Naive thymus-derived CD4-positive, alpha-beta T cell (primary cell): ENCODE measurements at regions not wholly inside any gene's neighbourhood (a gene's known extent, or its start where the extent isn't known, plus 50 kb on each side); places are given as distances from the start of the nearest gene placed in this dataset.

Experiments used
- ATAC-seq: fragments of 150-1000 bp; cut with Tn5 transposase; 2 replicates; pipeline ENCODE4 v1.10.0; 2021; ENCODE audit warnings: mild to moderate bottlenecking, moderate library complexity
- CTCF ChIA-PET: fragments of 350-600 bp; sonication (Branson Sonifier 250); formaldehyde crosslinking; loops from one replicate; lab custom pipeline; 2021; ENCODE audit warnings: antibody characterized with exemption; lab: Charles Lee
- POLR2A ChIA-PET: fragments of 350-600 bp; sonication (Branson Sonifier 250); formaldehyde crosslinking; loops from one replicate; lab custom pipeline; 2021; ENCODE audit warnings: antibody characterized with exemption, inconsistent platforms; lab: Charles Lee
- DNase-seq, 9 donors: peaks; one replicate each; pipeline versions ENCODE4 v3.0.0 to v3.0.0-alpha.2; 2020 to 2022; ENCODE audit warnings: mixed read lengths in 1 of 9
- H3K27ac ChIP-seq: one replicate; pipeline ENCODE4 v1.7.0; 2013; ENCODE audit warnings: mild to moderate bottlenecking, low read depth, low read length, moderate library complexity
- H3K27me3 ChIP-seq, 2 donors: one replicate each; pipeline ENCODE4 v1.7.0; 2013; ENCODE audit warnings: low read length in 2 of 2, mild to moderate bottlenecking in 2 of 2, moderate library complexity in 2 of 2; ENCODE audit not compliant: control insufficient read depth in 2 of 2, insufficient read depth in 2 of 2
- H3K36me3 ChIP-seq, 3 experiments: 1 replicate in 2 of 3; 2 replicates in 1 of 3; pipeline ENCODE4 v1.7.0; 2013; ENCODE audit warnings: low read length in 3 of 3, mild to moderate bottlenecking in 3 of 3, moderate library complexity in 1 of 3; ENCODE audit not compliant: insufficient read depth in 3 of 3, control insufficient read depth in 2 of 3
- H3K4me1 ChIP-seq, 2 donors: one replicate each; pipeline ENCODE4 v1.7.0; 2013; ENCODE audit warnings: low read length in 2 of 2, mild to moderate bottlenecking in 2 of 2, moderate library complexity in 1 of 2; ENCODE audit not compliant: control insufficient read depth in 2 of 2, insufficient read depth in 2 of 2
- H3K4me3 ChIP-seq: 2 replicates; pipeline ENCODE4 v1.7.0; 2013; ENCODE audit warnings: mild to moderate bottlenecking, low read length
- H3K9me3 ChIP-seq, 3 experiments: 1 replicate in 2 of 3; 2 replicates in 1 of 3; pipeline ENCODE4 v1.7.0; 2013; ENCODE audit warnings: low read length in 3 of 3; ENCODE audit not compliant: control insufficient read depth in 2 of 3
- H3K27ac Mint-ChIP-seq, 9 donors: one replicate each; pipeline ENCODE4 v1.8.0; 2020 to 2022; ENCODE audit warnings: mixed read lengths in 9 of 9, mild to moderate bottlenecking in 8 of 9, moderate library complexity in 5 of 9, inconsistent platforms in 2 of 9
- H3K27me3 Mint-ChIP-seq, 5 donors: one replicate each; pipeline ENCODE4 v1.8.0; 2021 to 2022; ENCODE audit warnings: mixed read lengths in 5 of 5, mild to moderate bottlenecking in 1 of 5
- H3K36me3 Mint-ChIP-seq, 5 donors: one replicate each; pipeline ENCODE4 v1.8.0; 2020 to 2022; ENCODE audit warnings: mixed read lengths in 5 of 5, mild to moderate bottlenecking in 3 of 5, inconsistent platforms in 1 of 5
- H3K4me1 Mint-ChIP-seq, 7 donors: one replicate each; pipeline ENCODE4 v1.8.0; 2020 to 2022; ENCODE audit warnings: mixed read lengths in 7 of 7, mild to moderate bottlenecking in 3 of 7, inconsistent platforms in 1 of 7
- H3K4me3 Mint-ChIP-seq, 10 donors: one replicate each; pipeline ENCODE4 v1.8.0; 2020 to 2022; ENCODE audit warnings: mild to moderate bottlenecking in 10 of 10, mixed read lengths in 10 of 10, moderate library complexity in 6 of 10, inconsistent platforms in 2 of 10
- H3K9me3 Mint-ChIP-seq, 11 donors: one replicate each; pipeline ENCODE4 v1.8.0; 2020 to 2022; ENCODE audit warnings: mixed read lengths in 11 of 11, mild to moderate bottlenecking in 4 of 11, inconsistent platforms in 1 of 11, moderate library complexity in 1 of 11
- intact Hi-C, 2 donors: fragments of 100-400 bp; cut with micrococcal nuclease; formaldehyde crosslinking; loops; one replicate each; pipeline ENCODE4 v1.15.1; 2023

DNA sequence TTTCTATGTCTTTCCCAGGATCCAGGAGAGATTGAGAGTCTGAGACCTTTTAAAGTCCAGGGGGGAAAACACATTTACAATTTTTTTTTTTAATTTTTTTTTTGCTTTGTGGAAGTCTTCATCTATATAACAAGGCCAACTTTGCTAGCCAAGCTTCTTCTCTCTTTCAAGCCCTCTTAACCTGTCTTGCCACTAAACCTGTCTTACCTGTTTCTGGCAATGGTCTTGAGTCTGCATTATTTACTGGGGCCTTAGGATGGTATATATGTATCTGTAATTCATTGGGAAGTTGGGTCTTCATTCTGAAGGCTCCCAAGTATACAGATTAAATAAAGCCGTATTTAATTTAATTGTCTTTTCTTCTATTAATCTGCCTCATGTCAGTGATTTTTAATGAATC, 750.9 kb upstream of the B3GALT2 start:
- H3K27ac Mint-ChIP-seq: no peak overlapping the region
- no peak for DNase-seq
- ATAC-seq: no peak
- H3K36me3 Mint-ChIP-seq: peaks cover 0 to 4% (median 0%) of the 10 kb centered on the region in 5 donors
- Histone ChIP-seq H3K4me1 (no peaks in the 10 kb centered on the region), H3K36me3 (no peaks in the 10 kb centered on the region), H3K27ac (no peak overlapping the region), H3K9me3 (no peaks in the 10 kb centered on the region), H3K27me3 (no peaks in the 10 kb centered on the region), H3K4me3 (no peak overlapping the region)
- POLR2A ChIA-PET: no interaction called here
- H3K4me3 Mint-ChIP-seq: no peak overlapping the region
- peaks cover 0 to 6% (median 0%) of the 10 kb centered on the region in 7 donors for H3K4me1 Mint-ChIP-seq
- H3K27me3 Mint-ChIP-seq: no peaks in the 10 kb centered on the region
- H3K9me3 Mint-ChIP-seq: peaks cover 0 to 2% (median 0%) of the 10 kb centered on the region in 11 donors
- intact Hi-C loops: no loop called here
- CTCF ChIA-PET: no interaction called here

DNA sequence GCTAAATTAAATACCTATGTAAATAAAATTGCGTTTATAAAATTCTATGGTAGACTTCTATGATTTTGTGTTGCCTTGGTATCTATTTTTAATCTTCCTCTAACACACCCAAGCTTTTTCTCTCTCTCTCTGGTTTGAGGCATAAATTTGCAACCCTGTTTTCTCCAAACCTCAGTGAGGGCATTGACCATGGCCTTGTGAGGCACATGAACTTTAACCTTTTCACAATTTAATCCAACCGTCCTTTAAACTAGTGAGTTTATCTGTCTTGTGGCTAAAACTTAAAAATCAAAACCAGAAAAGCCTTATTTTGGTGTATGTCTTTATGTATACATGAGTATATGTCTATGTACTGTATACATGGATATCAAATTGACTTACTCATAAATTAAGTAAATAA, 746.6 kb upstream of the B3GALT2 start:
- Histone ChIP-seq H3K36me3 (no peaks in the 10 kb centered on the region), H3K4me3 (no peak overlapping the region), H3K27ac (no peak overlapping the region), H3K4me1 (no peaks in the 10 kb centered on the region), H3K9me3 (no peaks in the 10 kb centered on the region), H3K27me3 (no peaks in the 10 kb centered on the region)
- ChIA-PET POLR2A (no interaction called here), CTCF (no interaction called here)
- ATAC-seq: no peak
- Mint-ChIP-seq H3K27ac (no peak overlapping the region), H3K36me3 (no peaks in the 10 kb centered on the region), H3K9me3 (peaks cover 0 to 7% (median 3%) of the 10 kb centered on the region in 11 donors), H3K4me3 (no peak overlapping the region), H3K4me1 (peaks cover 0 to 11% (median 4%) of the 10 kb centered on the region in 7 donors), H3K27me3 (no peaks in the 10 kb centered on the region)
- intact Hi-C loops: no loop called here
- no peak for DNase-seq

DNA sequence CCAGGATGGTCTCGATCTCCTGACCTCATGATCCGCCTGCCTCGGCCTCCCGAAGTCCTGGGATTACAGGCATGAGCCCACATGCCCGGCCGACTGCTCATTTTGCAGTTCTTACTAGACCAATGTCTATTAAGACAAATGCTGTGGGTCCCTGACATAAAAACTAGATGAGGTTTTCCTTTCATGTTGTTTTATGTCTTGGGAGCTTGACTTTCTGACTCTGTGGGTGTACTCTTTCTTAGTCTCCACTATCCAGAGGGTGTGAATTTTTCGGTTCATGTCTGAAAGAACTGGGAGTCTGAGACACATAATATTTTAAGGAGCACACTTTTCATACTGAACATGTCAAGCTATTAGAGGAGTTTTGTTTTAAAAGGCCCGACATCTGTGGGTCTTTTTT, 744.9 kb upstream of the B3GALT2 start:
- ChIA-PET CTCF (no interaction called here), POLR2A (no interaction called here)
- H3K27me3 ChIP-seq: no peaks in the 10 kb centered on the region
- Mint-ChIP-seq H3K27me3 (no peaks in the 10 kb centered on the region), H3K4me3 (no peak overlapping the region), H3K9me3 (peaks cover 0 to 21% (median 5%) of the 10 kb centered on the region in 11 donors), H3K27ac (no peak overlapping the region), H3K4me1 (peaks cover 0 to 11% (median 4%) of the 10 kb centered on the region in 7 donors), H3K36me3 (peaks cover 0 to 3% (median 0%) of the 10 kb centered on the region in 5 donors)
- H3K27ac ChIP-seq: no peak overlapping the region
- H3K36me3 ChIP-seq: no peaks in the 10 kb centered on the region
- no peak overlapping the region for H3K4me3 ChIP-seq
- ATAC-seq: no peak
- intact Hi-C loops: no loop called here
- DNase-seq: no peak
- peaks cover 0 to 6% (median 0%) of the 10 kb centered on the region in 3 experiments for H3K9me3 ChIP-seq
- H3K4me1 ChIP-seq: no peaks in the 10 kb centered on the region

DNA sequence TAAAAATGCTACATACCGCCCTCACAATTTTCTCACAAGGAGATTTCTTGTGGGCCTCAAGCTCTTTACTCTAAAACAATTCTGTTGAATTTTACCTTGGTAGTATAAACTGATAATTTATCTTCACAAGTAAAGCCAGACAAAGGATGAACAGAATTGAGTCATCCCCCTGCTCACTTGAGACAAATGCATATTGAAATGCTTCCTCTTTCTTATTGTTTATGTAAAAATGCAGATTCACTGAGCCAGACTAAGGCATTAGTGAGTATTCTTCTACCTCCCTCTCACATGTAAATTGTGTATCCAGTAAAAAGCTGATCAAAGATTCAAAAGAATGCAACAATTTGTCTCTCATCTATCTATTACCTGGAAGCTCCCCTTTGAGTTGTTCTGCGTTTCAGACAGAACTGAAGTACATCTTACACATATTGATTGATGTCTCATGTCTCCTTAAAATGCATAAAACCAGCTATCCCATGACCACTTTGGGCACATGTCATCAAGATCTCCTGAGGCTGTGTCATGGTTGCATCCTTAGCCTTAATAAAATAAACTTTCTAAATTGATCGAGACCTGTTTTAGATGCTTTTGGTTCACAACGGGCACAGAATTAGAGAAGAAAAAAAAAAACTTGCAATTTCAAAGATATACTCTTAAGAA, 743.1 kb upstream of the B3GALT2 start:
- intact Hi-C loops: no loop called here
- H3K4me1 Mint-ChIP-seq: peaks cover 0 to 11% (median 4%) of the 10 kb centered on the region in 7 donors
- no peak overlapping the region for H3K4me3 Mint-ChIP-seq
- Histone ChIP-seq H3K27me3 (no peaks in the 10 kb centered on the region), H3K36me3 (no peaks in the 10 kb centered on the region), H3K9me3 (peaks cover 0 to 6% (median 0%) of the 10 kb centered on the region in 3 experiments), H3K27ac (no peak overlapping the region), H3K4me3 (no peak overlapping the region), H3K4me1 (no peaks in the 10 kb centered on the region)
- no peak for ATAC-seq
- POLR2A ChIA-PET: interaction anchor here (0.6 kb wide), 2 partner anchors 11 to 922 kb away, joined by 3 read pairs; no protein-coding TSS in a partner anchor
- peaks cover 0 to 22% (median 7%) of the 10 kb centered on the region in 11 donors for H3K9me3 Mint-ChIP-seq
- DNase-seq: no peak
- peak overlapping the region in 1 of 9 donors; percentile 3 for H3K27ac Mint-ChIP-seq
- H3K36me3 Mint-ChIP-seq: peaks cover 0 to 4% (median 0%) of the 10 kb centered on the region in 5 donors
- CTCF ChIA-PET: interaction anchor here (1.0 to 1.1 kb wide), 2 partner anchors 21 to 869 kb away, joined by 3 to 5 read pairs; no protein-coding TSS in a partner anchor
- no peaks in the 10 kb centered on the region for H3K27me3 Mint-ChIP-seq

DNA sequence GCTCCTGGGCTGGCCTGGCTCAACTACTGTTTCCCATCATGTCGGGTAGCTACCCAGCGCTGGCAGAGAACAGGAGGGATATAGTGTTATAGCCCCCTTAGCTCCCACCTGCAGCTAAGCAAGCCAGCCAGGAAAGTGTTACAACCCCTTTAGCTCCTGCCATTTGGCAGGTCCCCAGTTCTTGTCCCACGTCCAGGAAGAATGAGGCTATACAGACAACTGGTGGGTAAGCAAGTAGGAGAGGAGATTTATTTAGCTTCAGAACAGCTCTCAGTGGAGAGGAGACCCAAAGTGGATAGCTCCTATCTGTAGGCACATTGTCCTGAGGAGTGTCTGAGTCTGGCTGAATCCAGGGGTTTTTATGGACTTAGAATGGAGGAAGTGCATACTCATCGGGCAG, 741.1 kb upstream of the B3GALT2 start:
- Mint-ChIP-seq H3K27ac (no peak overlapping the region), H3K4me3 (no peak overlapping the region), H3K4me1 (peaks cover 0 to 10% (median 4%) of the 10 kb centered on the region in 7 donors), H3K9me3 (peaks cover 0 to 22% (median 7%) of the 10 kb centered on the region in 11 donors), H3K36me3 (peaks cover 0 to 4% (median 0%) of the 10 kb centered on the region in 5 donors), H3K27me3 (no peaks in the 10 kb centered on the region)
- ATAC-seq (no peak), DNase-seq (no peak)
- ChIA-PET CTCF (no interaction called here), POLR2A (no interaction called here)
- Histone ChIP-seq H3K9me3 (peaks cover 0 to 6% (median 0%) of the 10 kb centered on the region in 3 experiments), H3K27ac (no peak overlapping the region), H3K4me3 (no peak overlapping the region), H3K36me3 (no peaks in the 10 kb centered on the region), H3K4me1 (no peaks in the 10 kb centered on the region), H3K27me3 (no peaks in the 10 kb centered on the region)
- intact Hi-C loops: no loop called here

DNA sequence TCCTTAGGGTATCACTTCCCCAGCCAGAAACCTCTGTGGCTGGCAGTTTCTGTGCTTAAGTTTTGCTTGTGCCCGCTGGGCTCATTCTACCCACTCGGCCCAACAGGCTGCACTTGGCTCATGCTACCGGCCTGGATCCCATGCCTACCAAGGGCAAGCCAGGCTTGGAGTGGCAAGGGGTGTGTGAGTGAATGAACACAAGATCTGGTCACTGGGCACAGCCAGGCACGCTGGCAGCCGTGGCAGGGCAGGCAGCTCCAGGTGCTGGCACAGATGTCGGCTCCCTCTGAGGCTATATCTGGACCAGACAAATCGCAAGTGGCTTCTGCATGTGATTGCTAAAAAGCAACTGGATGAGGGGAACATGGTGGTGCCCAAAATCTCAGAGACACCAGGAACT, 740.5 kb upstream of the B3GALT2 start:
- Histone ChIP-seq H3K9me3 (peaks cover 0 to 6% (median 0%) of the 10 kb centered on the region in 3 experiments), H3K36me3 (no peaks in the 10 kb centered on the region), H3K4me3 (no peak overlapping the region), H3K27ac (no peak overlapping the region), H3K4me1 (no peaks in the 10 kb centered on the region), H3K27me3 (no peaks in the 10 kb centered on the region)
- DNase-seq (no peak), ATAC-seq (no peak)
- intact Hi-C loops: no loop called here
- Mint-ChIP-seq H3K9me3 (peaks cover 0 to 22% (median 7%) of the 10 kb centered on the region in 11 donors), H3K4me1 (peaks cover 0 to 10% (median 2%) of the 10 kb centered on the region in 7 donors), H3K27me3 (no peaks in the 10 kb centered on the region), H3K4me3 (no peak overlapping the region), H3K27ac (no peak overlapping the region), H3K36me3 (peaks cover 0 to 4% (median 0%) of the 10 kb centered on the region in 5 donors)
- POLR2A ChIA-PET: no interaction called here
- CTCF ChIA-PET: no interaction called here

DNA sequence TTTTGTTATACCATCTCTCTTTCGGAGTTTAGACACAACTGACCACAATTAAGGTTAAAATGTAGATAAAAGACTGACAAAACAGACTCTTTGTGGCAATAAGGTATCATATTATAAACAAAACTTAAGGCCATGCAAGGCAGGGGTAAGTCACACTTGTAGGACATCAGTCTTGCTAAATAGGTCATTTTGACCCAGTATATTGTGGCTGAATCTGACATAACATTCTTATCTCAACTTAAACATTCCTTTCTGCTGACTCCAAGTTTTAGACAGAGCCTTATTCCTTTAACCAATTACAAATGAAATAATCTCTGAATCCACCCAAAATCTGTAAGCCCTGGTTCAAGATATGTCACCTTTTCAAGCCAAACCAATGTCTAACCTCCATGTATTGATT, 733.4 kb upstream of the B3GALT2 start:
- no peaks in the 10 kb centered on the region for H3K36me3 Mint-ChIP-seq
- H3K4me3 ChIP-seq: no peak overlapping the region
- H3K27ac ChIP-seq: no peak overlapping the region
- H3K4me1 ChIP-seq: no peaks in the 10 kb centered on the region
- no peak overlapping the region for H3K27ac Mint-ChIP-seq
- no peak for ATAC-seq
- H3K36me3 ChIP-seq: no peaks in the 10 kb centered on the region
- DNase-seq: no peak
- peaks cover 0 to 3% (median 0%) of the 10 kb centered on the region in 11 donors for H3K9me3 Mint-ChIP-seq
- intact Hi-C loops: no loop called here
- no peak overlapping the region for H3K4me3 Mint-ChIP-seq
- no peaks in the 10 kb centered on the region for H3K9me3 ChIP-seq
- no peaks in the 10 kb centered on the region for H3K27me3 Mint-ChIP-seq
- H3K4me1 Mint-ChIP-seq: peaks cover 0 to 5% (median 0%) of the 10 kb centered on the region in 7 donors
- H3K27me3 ChIP-seq: no peaks in the 10 kb centered on the region
- ChIA-PET CTCF (no interaction called here), POLR2A (no interaction called here)
